SIG-M5 treated with dmso at 0.1 percent for 504 hours (cell line): ENCODE measurements at regions not wholly inside any gene's neighbourhood (a gene's known extent, or its start where the extent isn't known, plus 50 kb on each side); places are given as distances from the start of the nearest gene placed in this dataset.
"Not testable (repeated sequence)": the region's sequence is repeated elsewhere in the genome, so short reads cannot be mapped to it uniquely, and the experiment has no call there.

Experiments used
- DNase-seq: peaks from one replicate; lab custom pipeline; 2025; ENCODE audit not compliant: unreplicated experiment; lab: John Stamatoyannopoulos, UW

GRCh38 chr11:100576718-100577021 is 110.4 kb upstream of the ARHGAP42 start:
- DNase-seq: no peak

- DNase-seq: no peak
Observed at GRCh38 chr11:100578831-100579311, 108.2 kb upstream of the ARHGAP42 start.

- DNase-seq: peak; percentile 54
Observed at GRCh38 chr11:100581318-100581717, 105.8 kb upstream of the ARHGAP42 start.

- DNase-seq: no peak
Observed at GRCh38 chr11:100584201-100584985, 102.7 kb upstream of the ARHGAP42 start.

- DNase-seq: no peak
Observed at GRCh38 chr11:100585728-100586127, 101.4 kb upstream of the ARHGAP42 start.

GRCh38 chr11:100586361-100587101 is 100.6 kb upstream of the ARHGAP42 start:
- DNase-seq: no peak

- DNase-seq: no peak
Observed at GRCh38 chr11:100592619-100593260, 94.3 kb upstream of the ARHGAP42 start.

- DNase-seq: no peak
Observed at GRCh38 chr11:100593291-100593690, 93.8 kb upstream of the ARHGAP42 start.

- DNase-seq: no peak
Observed at GRCh38 chr11:100594320-100594719, 92.8 kb upstream of the ARHGAP42 start.

GRCh38 chr11:100600941-100601340 is 86.1 kb upstream of the ARHGAP42 start:
- DNase-seq: no peak

- DNase-seq: no peak
Observed at GRCh38 chr11:100602716-100603115, 84.4 kb upstream of the ARHGAP42 start.

GRCh38 chr11:100607761-100608160 is 79.3 kb upstream of the ARHGAP42 start:
- not testable (repeated sequence) for DNase-seq

- DNase-seq: peak; percentile 67
Observed at GRCh38 chr11:100612766-100613165, 74.3 kb upstream of the ARHGAP42 start.

GRCh38 chr11:100618914-100619313 is 68.2 kb upstream of the ARHGAP42 start:
- no peak for DNase-seq

GRCh38 chr11:100619484-100619883 is 67.6 kb upstream of the ARHGAP42 start:
- no peak for DNase-seq

- DNase-seq: no peak
Observed at GRCh38 chr11:100622404-100622803, 64.7 kb upstream of the ARHGAP42 start.

GRCh38 chr11:100624346-100624745 is 62.7 kb upstream of the ARHGAP42 start:
- DNase-seq: no peak

GRCh38 chr11:100625041-100625440 is 62.0 kb upstream of the ARHGAP42 start:
- no peak for DNase-seq

- DNase-seq: no peak
Observed at GRCh38 chr11:100629671-100630070, 57.4 kb upstream of the ARHGAP42 start.

GRCh38 chr11:100630898-100631297 is 56.2 kb upstream of the ARHGAP42 start:
- no peak for DNase-seq

- no peak for DNase-seq
Observed at GRCh38 chr11:100631316-100631715, 55.8 kb upstream of the ARHGAP42 start.

GRCh38 chr11:100632941-100633452 is 54.1 kb upstream of the ARHGAP42 start:
- DNase-seq: no peak
